ENCODE measurements at regions not wholly inside any gene's neighbourhood (a gene's known extent, or its start where the extent isn't known, plus 50 kb on each side); places are given as distances from the start of the nearest gene placed in this dataset.

- H3K4me1 Mint-ChIP-seq, result no peaks in the 10 kb centered on the region
- H3K4me3 Mint-ChIP-seq, result no peak overlapping the region
- intact Hi-C loops (cut with micrococcal nuclease), result no loop called here
- Histone ChIP-seq H2AFZ (ENCODE audit: insufficient read depth, low read depth, low read length, poor library complexity, severe bottlenecking) (no peak overlapping the region), H3K36me3 (replicated peaks in 1 of 2; ENCODE audit: control extremely low read depth in 1 of 2, control insufficient read depth in 1 of 2, extremely low read depth in 1 of 2, insufficient read depth in 2 of 2, low read length in 1 of 2) (no peaks in the 10 kb centered on the region), H3K79me2 (ENCODE audit: control insufficient read depth, insufficient read depth, low read length) (no peaks in the 10 kb centered on the region), H3K9me3 (ENCODE audit: control extremely low read depth in 1 of 3, control insufficient read depth in 2 of 3, insufficient read depth in 1 of 3, low read length in 2 of 3) (peaks cover 0 to 5% (median 0%) of the 10 kb centered on the region in 3 donors), H3K4me1 (ENCODE audit: control insufficient read depth in 2 of 2, insufficient read depth in 2 of 2, low read length in 2 of 2) (no peaks in the 10 kb centered on the region), H3K27ac (ENCODE audit: low read length in 2 of 2) (no peak overlapping the region), H3K27me3 (replicated peaks in 1 of 4; ENCODE audit: control extremely low read depth in 1 of 4, control insufficient read depth in 3 of 4, insufficient read depth in 4 of 4, low read length in 3 of 4) (no peaks in the 10 kb centered on the region), H4K20me1 (ENCODE audit: control insufficient read depth, insufficient read depth, low read length, poor library complexity, severe bottlenecking) (no peaks in the 10 kb centered on the region), H3K4me3 (ENCODE audit: control extremely low read depth in 1 of 5, extremely low read depth in 1 of 5, insufficient read depth in 1 of 5, low read depth in 2 of 5, low read length in 4 of 5) (no peak overlapping the region), H3K4me2 (replicated peaks; ENCODE audit: low read depth, low read length, poor library complexity, severe bottlenecking) (no peak overlapping the region), H3K9ac (ENCODE audit: low read length) (no peak overlapping the region)
- H3K27ac Mint-ChIP-seq, result no peak overlapping the region
- no peak for ATAC-seq (ENCODE audit: low read depth)
- peaks cover 2% of the 10 kb centered on the region for H3K9me3 Mint-ChIP-seq (ENCODE audit: insufficient read depth)
- TF ChIP-seq CTCF (IDR thresholded peaks at IDR 0.05) (no peak), EZH2 (IDR thresholded peaks at IDR 0.05; ENCODE audit: borderline replicate concordance, insufficient read depth, low read depth, low read length, poor library complexity, severe bottlenecking) (no peak)
- no CpG with 5 or more reads among the region's 1 CpG for WGBS (ENCODE audit: insufficient coverage)
- ChIA-PET CTCF (no interaction called here), POLR2A (no interaction called here)
- no peaks in the 10 kb centered on the region for H3K27me3 Mint-ChIP-seq
- DNase-seq, result no peak
Observed at GRCh38 chr1:177338376-177338775, 167.6 kb downstream of the BRINP2 start.

- Mint-ChIP-seq H3K4me3 (no peak overlapping the region), H3K27me3 (no peaks in the 10 kb centered on the region), H3K9me3 (ENCODE audit: insufficient read depth) (no peaks in the 10 kb centered on the region), H3K4me1 (no peaks in the 10 kb centered on the region), H3K27ac (no peak overlapping the region)
- Histone ChIP-seq H3K79me2 (ENCODE audit: control insufficient read depth, insufficient read depth, low read length) (no peaks in the 10 kb centered on the region), H4K20me1 (ENCODE audit: control insufficient read depth, insufficient read depth, low read length, poor library complexity, severe bottlenecking) (no peaks in the 10 kb centered on the region), H3K4me3 (ENCODE audit: control extremely low read depth in 1 of 5, extremely low read depth in 1 of 5, insufficient read depth in 1 of 5, low read depth in 2 of 5, low read length in 4 of 5) (no peak overlapping the region), H3K4me2 (replicated peaks; ENCODE audit: low read depth, low read length, poor library complexity, severe bottlenecking) (no peak overlapping the region), H3K27ac (ENCODE audit: low read length in 2 of 2) (no peak overlapping the region), H3K9me3 (ENCODE audit: control extremely low read depth in 1 of 3, control insufficient read depth in 2 of 3, insufficient read depth in 1 of 3, low read length in 2 of 3) (no peaks in the 10 kb centered on the region), H3K27me3 (replicated peaks in 1 of 4; ENCODE audit: control extremely low read depth in 1 of 4, control insufficient read depth in 3 of 4, insufficient read depth in 4 of 4, low read length in 3 of 4) (no peaks in the 10 kb centered on the region), H2AFZ (ENCODE audit: insufficient read depth, low read depth, low read length, poor library complexity, severe bottlenecking) (no peak overlapping the region), H3K9ac (ENCODE audit: low read length) (no peak overlapping the region), H3K4me1 (ENCODE audit: control insufficient read depth in 2 of 2, insufficient read depth in 2 of 2, low read length in 2 of 2) (no peaks in the 10 kb centered on the region), H3K36me3 (replicated peaks in 1 of 2; ENCODE audit: control extremely low read depth in 1 of 2, control insufficient read depth in 1 of 2, extremely low read depth in 1 of 2, insufficient read depth in 2 of 2, low read length in 1 of 2) (no peaks in the 10 kb centered on the region)
- intact Hi-C loops (cut with micrococcal nuclease), result no loop called here
- ChIA-PET POLR2A (no interaction called here), CTCF (no interaction called here)
- no peak for TF ChIP-seq CTCF (IDR thresholded peaks at IDR 0.05)
- TF ChIP-seq EZH2 (IDR thresholded peaks at IDR 0.05; ENCODE audit: borderline replicate concordance, insufficient read depth, low read depth, low read length, poor library complexity, severe bottlenecking), result no peak
- ATAC-seq (ENCODE audit: low read depth), result no peak
- no peak for DNase-seq
Observed at GRCh38 chr1:177334903-177335302, 164.1 kb downstream of the BRINP2 start.

Data from B cell (primary cell).